IPS DF 19.7 (cell line): ENCODE measurements at regions not wholly inside any gene's neighbourhood (a gene's known extent, or its start where the extent isn't known, plus 50 kb on each side); places are given as distances from the start of the nearest gene placed in this dataset.
"Not testable (repeated sequence)": the region's sequence is repeated elsewhere in the genome, so short reads cannot be mapped to it uniquely, and the experiment has no call there.

ENCODE experiments used
- DNase-seq: peaks from one replicate; pipeline ENCODE4 v3.0.0-alpha.2; 2013; ENCODE audit warnings: low read depth, low spot score

DNA sequence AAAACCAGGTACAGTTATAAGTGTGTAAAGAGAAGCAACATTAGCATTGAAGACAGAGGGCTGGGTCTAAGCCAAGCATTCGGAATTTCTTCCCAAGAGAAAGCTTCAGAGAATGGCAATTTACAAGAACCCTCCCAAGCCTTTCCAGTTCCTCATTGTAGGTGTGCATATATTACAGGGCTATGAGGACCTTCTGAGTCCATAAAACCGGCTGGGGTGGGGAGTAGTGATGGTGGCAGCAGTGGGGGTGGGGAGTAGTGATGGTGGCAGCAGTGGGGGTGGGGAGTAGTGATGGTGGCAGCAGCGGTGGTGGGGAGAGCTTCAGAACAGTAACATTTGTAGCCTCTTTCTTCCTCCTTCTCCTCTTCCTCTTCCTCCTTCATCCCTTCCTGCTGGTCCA is 368.7 kb upstream of the UMPS start:
- no peak for DNase-seq

GRCh38 chr3:124362455-124362854 is 367.8 kb upstream of the UMPS start:
- DNase-seq: no peak

DNA sequence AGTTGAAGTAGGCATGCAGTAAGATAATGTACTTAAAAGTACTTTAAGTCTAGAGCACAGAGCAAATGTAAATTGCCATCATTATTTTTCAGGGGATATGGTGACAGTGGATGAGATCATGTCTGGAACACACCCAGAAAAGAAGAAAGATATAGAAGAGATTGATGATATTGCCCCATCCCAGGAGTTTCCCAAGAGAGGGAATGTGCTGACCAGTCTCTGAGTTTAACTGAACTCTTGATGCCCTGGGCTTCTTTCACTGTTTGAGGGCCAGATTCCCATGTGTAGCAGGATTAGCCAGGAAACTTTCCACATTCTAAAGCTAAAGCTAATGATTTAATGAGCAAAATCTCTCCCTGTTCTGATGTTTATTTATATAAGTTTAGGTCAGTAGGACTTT is 366.8 kb upstream of the UMPS start:
- DNase-seq: no peak

GRCh38 chr3:124364317-124365020 is 365.8 kb upstream of the UMPS start:
- DNase-seq: no peak

GRCh38 chr3:124366655-124367054 is 363.6 kb upstream of the UMPS start:
- not testable (repeated sequence) for DNase-seq

DNA sequence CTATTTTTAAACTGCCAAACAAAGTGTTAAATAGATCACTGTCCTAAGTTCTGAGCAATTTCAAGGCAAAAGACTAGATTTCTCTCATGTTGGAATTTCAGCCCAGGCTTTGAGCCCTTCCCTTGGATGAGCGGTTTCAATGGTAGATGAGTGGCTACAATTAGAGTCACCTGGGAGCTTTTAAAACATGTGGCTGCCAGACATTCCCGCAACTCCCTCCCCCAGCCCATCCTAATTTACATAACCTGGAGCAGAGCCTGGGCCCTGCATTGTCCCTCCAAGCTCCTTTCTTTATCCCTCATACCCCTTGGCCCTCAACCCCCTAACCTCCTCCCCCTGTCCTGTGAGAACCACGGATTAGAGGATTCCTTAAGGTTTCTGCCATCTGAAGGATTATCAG is 357.5 kb upstream of the UMPS start:
- peak; percentile 57 for DNase-seq

GRCh38 chr3:124373524-124373923 is 356.7 kb upstream of the UMPS start:
- DNase-seq: no peak

GRCh38 chr3:124374583-124374982 is 355.7 kb upstream of the UMPS start:
- DNase-seq: no peak

DNA sequence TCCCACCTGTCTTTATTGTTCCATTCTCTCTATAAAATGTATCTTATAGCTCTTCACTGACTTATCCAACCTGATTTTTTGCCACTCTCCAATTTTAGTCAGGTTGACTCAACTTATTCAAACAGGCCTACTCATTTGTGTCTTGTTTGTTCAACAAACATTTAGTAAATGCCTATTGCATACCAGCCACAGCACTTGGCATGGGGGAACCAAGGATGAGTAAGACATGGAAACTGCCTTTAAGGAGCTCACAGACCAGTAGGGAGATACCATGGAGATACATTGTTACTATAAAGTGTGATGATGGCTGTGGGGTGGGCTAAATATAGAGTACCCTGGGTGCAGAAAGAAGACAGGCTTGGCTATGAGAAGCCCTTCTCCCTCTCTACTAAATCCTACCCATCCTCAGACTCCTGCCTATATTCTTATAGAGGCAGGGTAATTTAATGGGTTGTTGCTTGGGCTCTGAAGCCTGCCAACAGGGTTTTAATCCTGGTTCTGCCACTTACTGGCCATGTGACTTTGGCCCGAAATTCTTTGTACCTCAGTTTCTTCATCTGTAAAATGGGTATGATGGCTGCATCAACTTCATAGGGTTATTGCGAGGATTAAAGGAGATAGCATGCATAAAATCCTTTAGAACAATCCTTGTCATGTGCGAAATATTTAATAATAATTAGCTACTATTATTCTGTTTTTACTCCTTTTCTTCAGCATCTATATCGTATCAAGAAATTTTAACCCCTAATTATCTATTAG is 348.5 kb upstream of the UMPS start:
- no peak for DNase-seq

- DNase-seq: no peak
Observed at GRCh38 chr3:124383051-124383450, 347.2 kb upstream of the UMPS start.

- DNase-seq: no peak
Observed at GRCh38 chr3:124383846-124384466, 346.3 kb upstream of the UMPS start.

GRCh38 chr3:124384527-124384926 is 345.7 kb upstream of the UMPS start:
- DNase-seq: no peak

DNA sequence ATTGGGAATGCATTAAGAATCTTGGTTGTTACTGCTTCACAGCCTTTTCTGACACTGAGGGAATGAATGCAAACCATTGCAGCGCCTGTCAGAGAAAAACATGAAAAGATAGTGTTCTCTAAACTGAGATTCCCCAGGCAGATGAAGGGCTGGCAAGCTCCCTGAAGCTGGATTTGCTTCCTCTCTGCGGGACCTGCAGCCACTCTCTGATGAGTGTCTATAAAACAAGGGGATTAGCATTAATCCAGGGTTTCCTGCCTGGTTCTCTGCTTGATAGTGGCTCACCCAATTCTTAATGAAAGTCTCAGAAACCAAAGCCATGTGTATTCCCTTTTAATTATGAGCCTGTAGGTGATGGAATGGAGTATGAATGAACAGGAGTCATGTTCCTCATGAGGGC is 344.3 kb upstream of the UMPS start:
- no peak for DNase-seq

DNA sequence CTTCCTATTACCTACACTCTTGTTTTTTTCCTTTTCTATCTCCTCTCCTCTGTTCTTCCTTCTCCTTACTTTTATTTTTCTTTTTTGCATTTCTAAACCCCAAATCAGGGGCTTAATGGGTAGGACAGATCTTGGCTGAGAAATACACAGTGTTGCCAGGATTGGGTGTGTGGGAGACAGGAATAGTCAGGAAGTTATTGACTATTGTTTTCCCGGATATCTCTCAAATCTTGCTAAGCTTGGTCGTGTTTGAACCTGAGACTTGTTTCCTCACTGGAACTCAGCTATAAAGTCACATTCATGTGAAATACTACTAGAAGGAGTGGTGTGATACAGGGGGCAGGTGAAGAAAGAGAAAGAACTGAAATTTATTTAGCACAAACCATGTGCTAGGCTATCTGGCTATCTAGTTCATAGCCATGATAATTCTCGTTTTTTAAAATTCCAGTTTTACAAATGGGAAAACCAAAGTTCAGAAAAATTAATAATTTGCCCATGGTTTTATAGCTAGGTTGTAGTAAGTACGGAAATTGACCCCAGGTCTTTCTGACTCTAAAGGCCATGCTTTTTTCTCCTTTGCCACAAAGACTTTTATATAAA is 343.2 kb upstream of the UMPS start:
- DNase-seq: no peak

DNA sequence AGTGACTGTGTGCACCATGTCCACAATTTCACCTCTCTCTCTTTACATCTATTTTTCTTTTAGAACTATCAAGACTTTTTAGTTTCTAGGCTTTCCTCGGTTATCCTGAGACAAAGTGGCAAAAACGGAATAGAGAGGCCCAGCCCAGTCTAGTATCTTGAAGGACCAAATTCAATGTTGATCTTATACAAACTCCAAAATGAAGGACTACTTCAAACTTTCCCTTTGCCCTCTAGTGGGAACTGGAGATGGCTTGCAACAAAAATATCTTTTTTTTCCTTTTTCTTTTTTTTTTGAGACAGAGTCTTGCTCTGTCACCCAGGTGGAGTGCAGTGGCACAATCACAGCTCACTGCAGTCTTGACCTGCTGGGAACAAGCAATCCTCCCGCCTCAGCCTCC is 338.5 kb upstream of the UMPS start:
- DNase-seq: no peak

- no peak for DNase-seq
Observed at GRCh38 chr3:124393340-124393739, 336.9 kb upstream of the UMPS start.

GRCh38 chr3:124395162-124395561 is 335.1 kb upstream of the UMPS start:
- no peak for DNase-seq

GRCh38 chr3:124395584-124396338 is 334.5 kb upstream of the UMPS start:
- no peak for DNase-seq

DNA sequence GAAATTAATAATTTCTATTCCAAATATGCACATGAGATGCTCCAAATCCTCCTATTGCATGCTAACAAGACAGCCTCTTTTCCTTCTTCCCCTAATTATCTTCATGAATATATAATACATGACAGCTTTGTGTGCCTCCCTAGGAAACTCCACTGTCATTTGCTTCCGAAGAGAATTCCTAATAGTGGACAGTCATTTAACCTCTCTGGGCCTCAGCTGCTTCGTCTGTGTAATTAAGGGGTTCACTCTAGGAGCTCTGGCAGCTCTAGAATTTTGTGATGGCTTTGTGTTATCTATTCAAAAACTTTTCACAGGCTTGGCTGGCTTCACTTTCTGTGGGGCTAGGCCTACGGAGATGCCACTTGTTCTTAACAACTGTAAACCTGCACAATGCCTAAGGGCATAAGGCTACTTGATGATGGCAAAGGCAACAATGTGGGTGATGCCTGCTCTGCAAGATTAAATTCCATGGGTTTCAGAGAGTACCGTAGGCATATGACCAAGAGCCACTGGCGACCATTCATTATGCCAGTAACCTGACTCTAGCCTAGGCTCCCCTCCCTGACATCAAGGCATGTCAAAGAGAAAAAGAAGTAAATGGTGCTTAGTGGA is 333.8 kb upstream of the UMPS start:
- no peak for DNase-seq

- DNase-seq: no peak
Observed at GRCh38 chr3:124397088-124397487, 333.2 kb upstream of the UMPS start.

DNA sequence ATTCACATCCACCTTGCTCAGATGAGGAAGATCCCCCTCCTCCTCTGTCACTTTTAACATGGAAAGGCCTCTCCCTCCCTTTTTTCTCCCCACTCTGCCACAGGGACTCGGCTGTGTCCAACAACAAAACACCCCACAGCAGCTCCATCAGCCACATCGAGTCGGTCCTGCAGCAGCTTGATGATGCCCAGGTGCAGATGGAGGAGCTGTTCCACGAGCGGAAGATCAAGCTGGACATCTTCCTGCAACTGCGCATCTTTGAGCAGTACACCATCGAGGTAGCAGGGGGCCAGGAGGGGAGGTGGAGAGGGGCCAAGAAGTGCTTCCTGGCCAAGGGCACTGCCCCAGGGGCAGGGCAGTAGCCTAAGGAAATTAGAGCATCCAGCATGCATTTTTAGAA is 331.7 kb upstream of the UMPS start:
- no peak for DNase-seq
